GM12892 (cell line): ENCODE measurements at regions not wholly inside any gene's neighbourhood (a gene's known extent, or its start where the extent isn't known, plus 50 kb on each side); places are given as distances from the start of the nearest gene placed in this dataset.

Experiments
- POLR2A ChIP-seq: IDR thresholded peaks from 2 replicates; pipeline ENCODE4 v1.6.1; 2011; ENCODE audit warnings: low read depth, low read length, control low read depth
- POLR2AphosphoS5 ChIP-seq: IDR thresholded peaks from 2 replicates; pipeline ENCODE4 v1.6.1; 2011; ENCODE audit warnings: low read depth, low read length, control low read depth

GRCh38 chr6:66245231-66245630, 538.2 kb upstream of the EYS start:
- TF ChIP-seq POLR2A (no peak), POLR2AphosphoS5 (no peak)
